ENCODE measurements at regions not wholly inside any gene's neighbourhood (a gene's known extent, or its start where the extent isn't known, plus 50 kb on each side); places are given as distances from the start of the nearest gene placed in this dataset.

DNA sequence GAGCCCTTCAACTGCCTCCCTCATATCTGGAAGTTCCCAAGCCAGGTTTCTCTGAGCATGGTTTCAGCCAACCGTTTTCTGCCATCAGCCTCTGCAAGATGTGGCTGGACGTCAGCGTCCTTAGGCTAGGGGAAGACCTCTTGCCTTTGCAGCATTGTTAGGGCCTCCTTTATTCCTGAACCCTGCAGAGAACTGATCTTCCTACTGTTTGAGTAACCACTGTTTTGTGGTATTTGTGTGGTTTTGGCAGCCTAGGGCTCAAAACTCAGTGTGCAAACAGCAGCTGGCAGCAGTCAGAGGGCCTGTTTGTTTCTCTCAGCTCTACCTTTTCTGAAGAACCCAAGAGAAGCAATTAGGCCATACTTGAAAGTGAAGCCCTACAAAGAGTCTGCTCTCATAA lies 83.4 kb upstream of the SEMA3E start (continued):
- TF ChIP-seq CTCF (IDR thresholded peaks at IDR 0.05; ENCODE audit: control extremely low read depth in 1 of 3, insufficient read depth in 1 of 3, low read depth in 1 of 3, low read length in 3 of 3) (no peak), TAF1 (IDR thresholded peaks at IDR 0.05; ENCODE audit: low read depth, low read length) (no peak)
- TF ChIP-seq, protein P1, sequence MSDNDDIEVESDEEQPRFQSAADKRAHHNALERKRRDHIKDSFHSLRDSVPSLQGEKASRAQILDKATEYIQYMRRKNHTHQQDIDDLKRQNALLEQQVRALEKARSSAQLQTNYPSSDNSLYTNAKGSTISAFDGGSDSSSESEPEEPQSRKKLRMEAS (IDR thresholded peaks at IDR 0.05): no peak

All from H1 (cell line).